AG08396 (cell line): ENCODE measurements at regions not wholly inside any gene's neighbourhood (a gene's known extent, or its start where the extent isn't known, plus 50 kb on each side); places are given as distances from the start of the nearest gene placed in this dataset.

Experiments
- DNase-seq: peaks from one replicate; pipeline ENCODE4 v3.0.0; 2012; ENCODE audit warnings: low spot score, mixed read lengths

GRCh38 chr15:72920551-72920950, 131.7 kb upstream of the NEO1 start:
- DNase-seq: no peak

GRCh38 chr15:72919936-72920465, 132.3 kb upstream of the NEO1 start:
- DNase-seq: no peak

- DNase-seq: no peak
These were observed 133.3 kb upstream of the ADPGK start for GRCh38 chr15:72916897-72917296.

- DNase-seq: no peak
These were observed 132.8 kb upstream of the ADPGK start for GRCh38 chr15:72916378-72916777.

GRCh38 chr15:72915843-72916242, 132.3 kb upstream of the ADPGK start:
- no peak for DNase-seq

- DNase-seq: no peak
These were observed 129.4 kb upstream of the ADPGK start for GRCh38 chr15:72912996-72913395.

- no peak for DNase-seq
These were observed 128.6 kb upstream of the ADPGK start for GRCh38 chr15:72912121-72912520.

- no peak for DNase-seq
These were observed 128.1 kb upstream of the ADPGK start for GRCh38 chr15:72911626-72912025.

- no peak for DNase-seq
These were observed 125.2 kb upstream of the ADPGK start for GRCh38 chr15:72908713-72909112.

- DNase-seq: no peak
These were observed 124.2 kb upstream of the ADPGK start for GRCh38 chr15:72907733-72908132.

GRCh38 chr15:72902919-72903260, 119.3 kb upstream of the ADPGK start:
- DNase-seq: no peak

GRCh38 chr15:72902245-72902918, 118.8 kb upstream of the ADPGK start:
- peak; percentile 63 for DNase-seq

- DNase-seq: no peak
These were observed 109.4 kb upstream of the ADPGK start for GRCh38 chr15:72892986-72893385.

GRCh38 chr15:72890043-72890442, 106.5 kb upstream of the ADPGK start:
- DNase-seq: no peak

GRCh38 chr15:72889545-72889944, 106.0 kb upstream of the ADPGK start:
- DNase-seq: no peak

GRCh38 chr15:72888811-72889210, 105.3 kb upstream of the ADPGK start:
- DNase-seq: no peak

GRCh38 chr15:72888211-72888610, 104.7 kb upstream of the ADPGK start:
- no peak for DNase-seq

GRCh38 chr15:72887376-72887775, 103.8 kb upstream of the ADPGK start:
- DNase-seq: no peak

GRCh38 chr15:72884311-72884710, 100.8 kb upstream of the ADPGK start:
- DNase-seq: no peak

- no peak for DNase-seq
These were observed 90.0 kb upstream of the ADPGK start for GRCh38 chr15:72873379-72874233.

GRCh38 chr15:72872066-72872845, 88.7 kb upstream of the ADPGK start:
- DNase-seq: no peak

- no peak for DNase-seq
These were observed 83.5 kb upstream of the ADPGK start for GRCh38 chr15:72866866-72867616.
